ENCODE measurements at regions not wholly inside any gene's neighbourhood (a gene's known extent, or its start where the extent isn't known, plus 50 kb on each side); places are given as distances from the start of the nearest gene placed in this dataset.
"Not testable (repeated sequence)": the region's sequence is repeated elsewhere in the genome, so short reads cannot be mapped to it uniquely, and the experiment has no call there.

DNA sequence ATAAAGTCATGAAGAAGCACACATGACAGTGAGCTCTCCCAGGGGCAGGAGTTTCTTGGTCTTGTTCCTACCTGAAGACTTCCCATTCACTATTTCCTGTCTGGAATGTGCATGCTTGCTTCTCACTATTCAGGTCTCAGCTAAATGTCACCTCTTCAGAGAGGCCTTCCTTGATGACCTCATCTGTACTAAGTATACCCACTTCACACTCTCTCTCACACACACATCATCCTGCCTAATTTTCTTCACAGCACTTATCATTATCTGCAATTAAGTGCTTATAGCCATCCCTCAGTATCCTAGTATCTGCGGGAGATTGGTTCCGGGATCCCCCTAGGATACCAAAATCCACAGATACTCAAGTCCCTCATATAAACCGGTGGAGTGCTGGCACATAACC, 146.4 kb upstream of the IVNS1ABP start:
- DNase-seq, result no peak

DNA sequence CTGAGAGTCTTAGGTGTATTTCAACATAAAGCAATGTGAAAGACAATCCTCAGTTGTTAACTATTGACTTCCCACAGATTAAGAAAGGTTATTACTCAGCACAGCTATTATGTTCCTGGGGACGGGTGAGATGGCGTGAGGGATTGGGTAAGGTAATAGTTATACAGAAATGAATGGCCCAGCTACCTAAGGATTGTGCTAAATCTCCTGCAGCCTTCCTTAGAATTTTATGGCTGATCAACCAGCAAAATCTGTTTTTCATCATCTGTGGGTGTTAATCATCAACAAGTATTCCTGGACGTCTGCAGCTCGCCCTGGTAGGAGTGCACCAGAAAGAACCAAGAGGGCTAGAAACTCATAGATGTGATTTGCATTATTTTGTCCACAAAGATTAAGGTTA, 146.0 kb upstream of the IVNS1ABP start:
- DNase-seq, result no peak

DNA sequence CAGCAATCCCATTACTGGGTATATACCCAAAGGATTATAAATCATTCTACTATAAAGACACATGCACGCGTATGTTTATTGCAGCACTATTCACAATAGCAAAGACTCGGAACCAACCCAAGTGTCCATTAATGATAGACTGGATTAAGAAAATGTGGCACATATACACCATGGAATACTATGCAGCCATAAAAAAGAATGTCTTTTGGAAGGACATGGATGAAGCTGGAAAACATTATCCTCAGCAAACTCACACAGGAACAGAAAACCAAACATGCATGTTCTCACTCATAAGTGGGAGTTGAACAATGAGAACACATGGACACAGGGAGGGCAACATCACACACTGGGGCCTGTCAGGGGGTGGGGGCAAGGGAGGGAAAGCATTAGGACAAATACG, 143.7 kb upstream of the IVNS1ABP start:
- DNase-seq, result not testable (repeated sequence)

DNA sequence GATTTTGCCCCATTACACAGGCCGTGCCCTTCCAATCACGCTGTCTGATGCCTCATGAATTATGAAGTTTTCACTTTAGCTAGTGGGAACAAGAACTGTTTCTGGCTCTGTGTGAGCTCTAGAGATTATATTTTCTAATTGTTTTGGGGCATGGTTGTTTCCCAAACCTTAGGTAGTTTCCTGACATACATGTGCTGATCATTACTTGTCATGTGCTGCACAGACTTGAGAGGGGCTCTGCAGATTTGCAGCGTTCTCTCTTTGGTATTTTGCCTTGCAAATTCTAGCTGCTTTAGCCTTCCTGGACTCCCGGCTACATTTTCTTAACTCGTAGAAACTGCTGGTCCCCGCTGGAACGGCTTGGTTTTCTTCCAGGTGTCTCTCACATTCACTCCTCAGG, 142.1 kb upstream of the IVNS1ABP start:
- no peak for DNase-seq

DNA sequence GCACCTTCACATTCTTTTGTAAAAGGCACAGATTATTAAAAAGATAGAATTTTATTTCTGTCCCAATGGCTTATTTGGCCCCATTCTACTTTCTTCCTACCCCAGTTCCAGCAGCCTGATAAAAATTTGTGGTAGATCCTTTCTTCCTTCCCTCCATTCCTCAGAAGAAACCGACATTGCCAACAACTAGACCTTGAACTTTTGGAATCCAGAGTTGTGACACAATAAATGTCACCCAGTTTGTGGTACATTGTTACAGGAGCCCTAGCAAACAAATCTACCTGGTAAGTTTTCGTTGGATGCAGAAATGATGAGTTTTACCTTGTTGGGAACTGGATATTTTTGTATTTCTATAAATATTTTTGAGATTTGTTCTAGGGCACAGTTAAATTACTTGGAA, 141.6 kb upstream of the IVNS1ABP start:
- no peak for DNase-seq

DNA sequence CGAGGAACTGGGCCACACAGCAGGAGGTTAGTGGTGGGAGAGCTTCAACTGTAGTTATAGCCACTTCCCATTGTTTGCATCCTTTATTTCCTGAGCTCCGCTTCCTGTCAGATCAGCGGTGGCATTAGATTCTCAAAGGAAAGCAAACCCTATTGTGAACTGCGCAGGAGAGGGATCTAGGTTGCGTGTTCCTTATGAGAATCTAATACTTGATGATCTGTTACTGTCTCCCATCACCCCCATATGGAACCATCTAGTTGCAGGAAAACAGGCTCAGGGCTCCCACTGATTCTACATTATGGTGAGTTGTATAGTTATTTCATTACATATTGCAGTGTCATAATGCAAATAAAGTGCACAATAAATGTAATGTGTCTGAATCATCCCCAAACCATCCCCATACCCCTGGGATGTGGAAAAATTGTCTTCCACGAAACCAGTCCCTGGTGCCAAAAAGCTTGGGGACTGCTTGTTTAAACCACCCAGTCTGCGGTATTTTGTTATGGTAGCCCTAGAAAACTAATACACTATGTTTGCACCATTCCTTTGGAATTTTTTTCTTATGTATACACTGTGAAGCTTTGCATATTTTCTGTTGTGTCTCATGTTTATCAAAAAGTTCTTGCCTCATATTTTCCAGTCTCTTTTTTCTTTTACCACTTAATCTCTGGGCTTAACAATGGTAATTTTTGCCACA, 136.6 kb upstream of the IVNS1ABP start:
- DNase-seq, result no peak

DNA sequence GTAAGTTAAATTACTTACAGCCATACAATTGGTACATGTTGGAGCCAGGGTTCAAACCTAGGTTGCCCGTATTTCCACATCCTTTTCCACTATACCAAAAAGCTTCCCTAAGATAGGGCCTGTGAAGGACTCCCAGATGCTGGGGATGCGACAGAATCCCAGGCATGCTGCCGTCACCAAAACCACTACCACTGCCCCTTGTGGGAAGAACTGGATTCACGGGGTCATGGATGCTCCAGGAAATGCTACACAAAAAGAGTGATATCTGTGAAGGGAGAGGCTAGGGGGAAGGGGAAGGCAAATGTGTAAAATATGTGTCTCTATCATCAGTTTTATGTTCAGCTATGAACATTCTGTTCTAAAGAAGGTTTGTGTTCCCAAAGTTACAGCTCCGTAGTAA, 133.9 kb upstream of the IVNS1ABP start:
- DNase-seq, result no peak

DNA sequence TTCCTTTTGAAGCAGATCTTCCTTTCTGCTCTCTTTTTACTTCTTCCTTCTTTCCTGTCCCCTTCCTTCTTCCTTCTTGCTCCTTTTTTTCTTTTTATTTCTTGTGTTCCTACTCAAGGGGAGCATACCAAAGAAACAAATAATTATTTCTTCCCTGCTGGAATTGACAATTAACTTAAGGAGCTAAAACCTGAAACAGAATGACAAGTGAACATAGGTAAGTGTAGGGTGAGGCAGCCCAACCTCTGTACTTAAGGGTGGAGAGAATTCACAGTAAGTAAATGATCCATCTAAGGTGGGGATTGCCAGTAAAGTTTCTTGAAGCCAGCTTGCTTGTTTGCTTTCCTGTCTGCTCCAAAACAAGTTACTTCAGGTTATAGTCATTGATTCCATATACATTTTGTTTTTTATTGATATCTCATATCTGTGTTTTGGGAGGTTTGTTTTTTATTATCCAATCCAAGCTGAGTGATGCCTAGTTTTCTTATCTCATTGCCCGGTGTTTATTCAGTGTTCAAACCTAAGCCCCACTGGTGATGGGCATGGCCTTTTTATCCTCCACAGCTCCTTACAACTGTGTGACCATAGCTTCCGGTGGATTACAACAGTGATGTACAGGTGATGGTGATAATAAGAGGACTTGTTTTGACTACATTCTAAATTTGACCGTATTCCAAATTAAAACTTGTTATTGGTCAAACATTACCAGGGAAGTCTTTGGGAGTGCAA, 133.2 kb upstream of the IVNS1ABP start:
- DNase-seq, result no peak

DNA sequence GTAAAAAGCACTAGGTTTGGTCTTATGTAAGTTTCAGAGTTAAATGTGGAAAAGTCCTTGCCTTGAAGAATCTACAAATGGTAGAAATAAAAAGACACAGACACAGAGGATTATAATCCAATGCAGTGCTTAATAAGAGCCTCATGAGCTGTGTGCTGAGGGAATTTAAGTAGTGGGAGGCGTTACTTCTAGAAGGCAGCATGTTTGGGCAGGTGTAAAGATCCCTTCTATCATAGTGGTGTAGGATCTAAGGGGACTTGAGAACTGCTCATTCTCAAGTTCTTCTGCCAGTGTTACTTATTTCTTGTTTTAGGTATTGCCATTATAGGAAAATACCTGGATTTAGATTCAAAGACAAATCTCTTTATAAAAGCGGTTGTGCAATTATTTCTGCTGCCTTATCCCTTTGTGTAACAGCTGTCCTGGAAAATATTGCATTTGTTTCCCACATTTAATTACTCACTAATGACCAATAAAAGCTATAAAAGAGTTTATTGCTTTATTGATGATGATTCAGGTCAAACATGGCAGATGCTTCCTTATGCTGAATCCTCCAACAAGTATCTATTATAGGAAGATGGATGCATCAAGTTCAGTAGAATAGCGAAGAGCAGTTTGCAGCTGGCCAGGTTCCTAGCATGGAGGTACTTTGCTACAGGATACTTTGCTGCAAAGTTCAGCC, 132.5 kb upstream of the IVNS1ABP start:
- no peak for DNase-seq

DNA sequence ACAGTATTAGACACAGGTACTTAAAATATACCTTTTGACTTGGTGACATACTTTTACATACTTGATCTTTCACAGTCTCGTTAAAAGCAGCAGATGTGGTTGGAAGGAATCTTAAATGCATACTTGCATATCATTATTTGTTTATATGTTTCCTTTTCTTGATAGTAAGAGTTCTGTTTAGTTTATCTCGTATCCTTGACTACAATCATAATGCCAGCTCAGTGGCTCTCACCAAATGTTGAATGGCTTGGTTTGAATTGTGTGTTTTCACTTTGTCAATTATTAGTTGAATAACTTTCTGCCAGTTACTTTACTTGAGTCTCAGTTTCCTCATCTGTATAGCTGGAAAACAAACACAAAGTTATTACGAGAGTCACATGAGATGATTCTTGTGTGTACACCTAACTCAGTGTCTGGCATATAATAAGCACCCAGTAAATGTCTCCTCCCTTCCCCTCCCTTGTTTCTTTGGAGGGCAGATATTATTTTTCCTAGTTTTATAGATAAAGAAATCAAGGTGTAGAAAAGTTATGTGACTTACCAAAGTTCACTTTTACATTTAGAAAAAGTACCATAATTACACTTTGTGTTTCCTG, 131.6 kb upstream of the IVNS1ABP start:
- DNase-seq, result no peak

DNA sequence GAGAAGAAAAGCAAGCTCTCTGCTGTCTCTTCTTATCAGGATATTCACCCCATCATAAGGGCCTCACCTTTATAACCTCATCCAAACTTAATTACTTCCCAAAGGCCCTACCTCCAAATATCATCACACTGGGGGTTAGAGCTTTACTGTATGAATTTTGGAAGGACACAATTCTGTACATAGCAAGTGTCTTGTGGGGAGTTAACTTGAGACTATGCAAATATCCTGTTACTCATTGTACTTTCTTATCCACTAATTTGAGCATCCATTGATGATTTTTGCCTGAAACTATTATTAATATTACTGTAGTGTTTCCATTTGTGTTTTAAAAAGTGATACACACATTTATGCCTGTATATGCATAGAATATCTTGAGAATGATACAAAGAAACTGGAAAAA, 129.1 kb upstream of the IVNS1ABP start:
- DNase-seq, result no peak

DNA sequence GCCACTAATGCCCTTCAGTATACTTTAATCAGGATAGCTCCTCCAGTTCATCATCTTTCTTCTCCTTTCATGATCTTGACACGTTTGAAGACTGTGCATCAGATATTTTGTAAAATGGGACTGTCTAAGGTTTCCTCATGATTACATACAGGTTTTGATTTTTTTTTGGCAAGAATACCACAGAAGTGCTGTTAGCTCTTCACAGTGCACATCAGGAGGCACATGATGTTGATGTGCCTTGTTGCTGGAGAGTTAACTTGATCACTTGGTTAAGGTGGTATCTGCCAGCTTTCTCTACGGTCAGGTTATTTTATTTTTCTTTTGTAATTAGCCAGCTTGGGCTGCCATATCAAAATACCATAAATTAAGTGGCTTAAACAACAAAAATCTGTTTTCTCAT, 128.6 kb upstream of the IVNS1ABP start:
- no peak for DNase-seq

DNA sequence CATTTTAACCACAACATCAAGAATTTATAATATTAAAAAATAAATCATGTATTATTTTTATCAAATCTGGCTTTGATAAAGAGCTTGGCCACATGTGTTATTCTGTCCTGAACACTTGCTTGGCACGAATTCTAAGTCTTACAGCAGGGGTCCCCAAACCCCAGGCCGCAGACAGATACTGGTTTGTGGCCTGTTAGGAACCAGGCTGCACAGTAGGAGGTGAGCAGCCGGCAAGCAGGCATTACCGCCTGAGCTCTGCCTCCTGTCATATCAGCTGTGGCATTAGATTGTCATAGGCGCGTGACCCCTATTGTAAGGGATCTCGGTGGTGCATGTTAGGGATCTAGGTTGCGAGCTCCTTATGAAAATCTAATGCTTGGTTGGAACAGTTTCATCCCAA, 127.6 kb upstream of the IVNS1ABP start:
- DNase-seq, result no peak

DNA sequence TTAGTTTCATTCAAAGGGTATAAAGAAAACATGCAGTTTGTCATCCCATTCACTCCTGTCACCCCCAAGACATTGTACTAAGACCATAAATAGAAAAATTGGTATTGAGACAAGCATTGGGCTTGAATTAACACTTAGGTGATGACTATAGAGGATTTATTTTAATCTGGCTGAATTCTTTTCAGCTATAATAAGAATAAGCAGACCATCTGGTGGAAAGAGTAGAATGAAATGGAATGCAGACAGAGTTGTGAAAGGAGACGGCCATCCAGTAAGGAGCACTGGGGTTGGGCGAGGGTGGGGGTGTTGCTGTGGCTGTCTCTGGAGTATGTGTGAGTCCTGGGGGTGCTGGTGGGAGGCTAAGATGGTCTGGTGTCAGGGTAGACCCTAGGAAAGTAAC, 125.0 kb upstream of the IVNS1ABP start:
- no peak for DNase-seq

DNA sequence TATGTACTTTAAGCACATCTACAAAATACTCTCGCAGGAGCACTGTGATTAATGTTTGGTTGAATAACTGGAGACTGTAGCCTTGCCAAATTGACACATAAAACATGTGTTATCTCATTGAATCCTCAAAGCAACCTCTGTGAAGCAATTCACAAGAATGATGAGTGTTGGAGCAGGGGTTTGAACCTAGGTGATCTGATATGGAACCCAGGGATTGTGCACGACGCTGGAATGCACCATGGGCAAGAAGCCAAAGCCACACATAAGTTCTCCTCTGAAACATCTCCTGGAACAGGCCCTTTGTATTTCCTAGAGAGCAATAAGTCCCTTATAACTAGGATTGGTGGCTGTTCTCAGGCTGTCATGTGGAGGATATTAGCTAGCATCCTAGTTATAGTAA, 124.6 kb upstream of the IVNS1ABP start:
- DNase-seq, result no peak

DNA sequence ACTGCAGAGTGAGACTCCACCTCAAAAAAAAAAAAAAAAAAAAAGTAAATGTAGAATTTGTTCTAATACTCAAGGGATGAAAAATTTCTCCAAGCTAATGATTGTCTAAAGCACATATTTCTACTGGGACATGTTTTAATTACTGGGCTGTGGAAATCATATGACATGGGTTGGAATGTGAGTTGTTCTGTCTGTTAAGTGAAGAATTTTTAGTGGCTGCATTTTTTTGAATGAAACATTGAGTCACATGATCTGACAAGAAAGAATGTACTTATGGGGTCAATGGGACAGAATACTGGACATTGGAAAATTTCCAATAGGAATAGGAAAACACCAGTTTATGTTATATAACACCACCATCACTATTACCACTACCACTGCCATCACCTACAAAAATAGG, 123.8 kb upstream of the IVNS1ABP start:
- DNase-seq, result no peak

DNA sequence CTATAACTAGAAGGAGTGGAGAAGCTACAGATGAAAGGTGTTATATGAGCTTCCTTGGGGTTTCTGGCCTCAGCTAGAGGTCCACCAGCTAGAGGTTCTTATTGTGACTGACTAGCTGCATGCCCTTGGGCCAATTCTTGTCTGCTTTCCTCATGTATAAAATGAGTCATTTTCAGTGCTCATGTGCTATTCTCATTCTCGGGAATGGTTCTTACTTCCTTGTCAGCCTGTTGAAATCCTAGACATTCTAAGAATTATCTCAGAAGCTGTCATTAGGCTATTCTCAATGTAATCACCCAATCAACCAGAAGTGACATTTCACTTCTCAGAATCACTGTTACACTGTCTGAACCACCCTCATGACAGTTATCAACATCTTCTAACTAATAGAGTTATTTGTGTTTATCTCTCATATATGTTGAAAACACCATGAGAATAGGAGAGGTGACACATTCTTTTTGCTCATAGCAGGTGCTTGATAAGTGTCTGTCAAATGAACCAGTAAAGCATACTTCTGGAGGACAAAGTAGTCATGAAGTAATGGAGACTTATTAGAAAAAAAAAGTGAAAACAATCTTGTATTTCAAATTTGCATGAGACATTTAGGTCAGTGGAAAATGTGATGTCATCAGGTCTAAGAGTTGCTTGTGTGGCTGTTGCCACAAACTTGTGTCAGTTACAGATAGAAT, 122.8 kb upstream of the IVNS1ABP start:
- no peak for DNase-seq

DNA sequence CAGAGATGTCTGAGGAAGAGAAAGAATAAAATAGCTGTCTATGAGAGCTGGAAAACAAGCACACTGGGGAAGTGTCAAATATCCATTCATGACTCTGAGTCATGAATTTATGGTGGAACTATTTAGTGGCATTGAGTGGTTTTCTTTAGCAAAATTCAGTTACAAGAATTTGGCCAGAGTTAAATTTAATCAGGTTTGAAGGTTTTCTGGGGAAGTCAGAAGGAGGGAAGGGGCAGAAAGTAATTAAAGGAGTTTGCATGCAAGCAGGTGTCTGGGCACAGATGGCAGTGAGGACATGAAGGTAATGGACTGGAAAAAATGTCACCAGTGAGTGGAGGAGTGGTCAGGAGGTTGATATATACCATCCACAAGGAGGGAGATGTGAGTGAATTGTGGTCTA, 121.9 kb upstream of the IVNS1ABP start:
- no peak for DNase-seq

DNA sequence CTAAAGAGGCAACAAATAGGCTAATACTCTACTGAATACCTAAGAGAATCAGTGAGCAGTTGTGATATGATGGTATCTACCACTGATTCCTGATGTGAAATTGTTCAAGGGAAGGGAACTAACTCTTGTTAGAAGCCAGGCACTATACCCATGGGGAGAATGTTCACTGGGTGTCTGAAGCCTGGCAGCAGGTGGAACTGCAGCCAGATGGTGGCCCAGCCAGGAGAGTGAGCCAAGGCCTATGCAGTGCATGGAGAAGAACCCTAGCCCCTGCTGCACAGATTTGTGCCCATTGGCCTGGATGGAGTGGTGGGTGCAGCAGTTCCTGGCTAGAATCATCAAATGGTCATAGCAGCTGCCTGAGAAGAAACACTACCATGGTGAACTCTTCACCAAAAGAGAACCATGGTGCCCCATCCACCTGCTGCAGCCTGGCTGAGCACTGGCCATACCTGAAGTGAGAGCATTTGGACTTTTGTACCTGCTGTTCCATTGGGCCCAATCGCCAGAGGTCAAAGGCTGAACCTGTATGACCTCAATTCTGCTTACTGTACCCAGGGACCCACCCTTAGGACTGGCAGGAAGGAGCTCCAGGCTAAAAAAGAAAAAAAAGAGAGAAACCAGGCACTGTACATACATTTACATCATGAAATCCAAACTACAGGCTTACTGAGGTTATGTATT, 118.8 kb upstream of the IVNS1ABP start:
- DNase-seq, result no peak

DNA sequence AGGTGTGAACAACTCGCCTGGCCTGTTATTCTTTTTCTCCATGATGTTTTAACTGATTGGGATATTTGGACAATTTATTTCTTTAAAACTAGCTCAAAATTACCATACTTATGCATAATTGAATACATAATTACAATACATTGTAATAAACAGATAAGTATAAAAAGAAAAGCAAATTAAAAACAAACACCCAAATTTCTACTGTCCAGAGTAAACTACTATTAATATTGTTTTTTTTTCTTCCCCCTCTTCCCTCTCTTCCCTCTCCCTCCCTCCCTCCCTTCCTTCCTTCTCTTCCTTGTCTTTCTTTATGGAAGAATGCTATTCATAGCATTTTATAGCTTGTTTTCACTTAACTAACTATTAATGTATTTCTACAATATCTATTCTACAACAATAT, 117.7 kb upstream of the IVNS1ABP start:
- DNase-seq, result no peak

DNA sequence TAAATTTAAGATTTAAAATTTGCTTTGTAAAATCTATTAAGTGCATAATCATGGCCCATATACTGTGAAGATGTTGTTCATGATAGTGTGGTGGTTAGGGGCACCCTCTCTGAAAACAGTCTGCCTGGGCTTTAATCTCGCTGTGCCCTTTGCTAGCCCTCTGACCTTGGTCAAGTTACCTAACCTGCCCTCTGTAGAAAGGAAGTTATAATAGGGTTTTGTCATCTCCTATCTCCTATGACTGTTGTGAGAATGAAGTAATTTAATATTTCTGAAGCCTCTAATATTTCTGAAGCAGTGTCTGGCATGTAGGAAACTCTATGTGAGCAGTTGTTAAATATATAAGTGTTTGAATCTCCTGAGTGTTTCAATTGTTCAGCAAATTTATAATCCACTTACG, 116.6 kb upstream of the IVNS1ABP start:
- DNase-seq, result no peak

DNA sequence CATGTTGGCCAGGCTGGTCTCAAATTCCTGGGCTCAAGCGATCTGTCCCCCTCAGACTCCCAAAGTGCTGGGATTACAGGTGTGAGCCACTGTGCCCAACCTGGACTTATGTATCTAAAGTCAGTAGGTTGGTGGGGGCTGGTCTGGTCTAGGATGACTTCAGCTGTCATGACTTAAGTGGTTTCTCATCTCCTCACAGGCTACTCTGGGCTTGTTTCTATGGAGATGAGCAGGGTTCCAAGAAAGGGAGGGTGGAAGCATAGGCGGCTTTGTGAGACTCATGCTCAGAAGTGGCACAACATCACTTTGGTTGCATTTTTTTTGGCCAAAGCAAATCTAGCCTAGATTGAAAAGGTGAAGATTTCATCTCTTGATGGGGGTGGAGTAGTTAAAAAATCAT, 115.9 kb upstream of the IVNS1ABP start:
- no peak for DNase-seq

DNA sequence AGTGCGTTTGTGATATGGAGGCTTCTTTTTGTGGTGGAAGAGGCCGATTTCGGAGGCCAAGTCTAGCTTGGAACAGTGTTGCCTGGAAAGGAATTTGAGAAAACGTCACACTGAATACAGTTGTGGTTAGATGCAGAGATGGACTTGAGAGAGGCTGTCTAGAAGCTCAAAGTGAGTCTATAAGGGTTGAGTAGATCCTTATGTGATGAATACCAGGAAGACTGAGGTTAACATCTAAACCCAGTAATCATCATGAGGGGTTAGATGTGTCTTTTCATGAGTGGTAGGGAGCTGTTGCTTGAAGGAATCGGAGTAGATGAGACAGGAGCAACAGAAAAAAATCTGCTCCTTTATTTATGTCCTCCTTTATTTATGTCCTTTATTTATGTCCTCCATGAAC, 114.6 kb upstream of the IVNS1ABP start:
- DNase-seq, result no peak

Data from effector CD4-positive, alpha-beta T cell (primary cell).